NOMO-1 (cell line): ENCODE measurements at regions not wholly inside any gene's neighbourhood (a gene's known extent, or its start where the extent isn't known, plus 50 kb on each side); places are given as distances from the start of the nearest gene placed in this dataset.

Source experiments
- DNase-seq, 2 experiments: peaks; one replicate each; lab custom pipeline; 2025; ENCODE audit not compliant: unreplicated experiment in 2 of 2; lab: John Stamatoyannopoulos, UW

DNA sequence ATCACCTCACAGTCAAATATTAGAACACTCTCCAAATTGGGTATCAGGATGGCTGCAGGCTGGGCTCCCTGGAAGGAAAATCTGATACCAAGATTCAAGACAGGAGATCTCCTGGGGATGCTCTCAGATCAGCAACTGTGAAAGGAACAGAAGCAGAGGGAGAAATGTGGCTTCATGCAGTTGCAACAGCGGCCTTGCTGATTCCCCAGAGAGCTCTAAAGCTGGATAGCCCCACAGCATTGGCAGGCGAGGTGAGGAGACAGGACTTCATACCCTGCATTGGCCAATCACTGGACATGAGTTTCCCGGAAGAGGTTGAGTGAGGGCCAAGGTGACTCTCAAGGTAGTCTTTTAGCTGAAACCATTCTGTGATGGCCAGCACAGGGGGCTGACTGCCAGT lies 190.6 kb downstream of the PTPN20 start:
- DNase-seq: no peak

DNA sequence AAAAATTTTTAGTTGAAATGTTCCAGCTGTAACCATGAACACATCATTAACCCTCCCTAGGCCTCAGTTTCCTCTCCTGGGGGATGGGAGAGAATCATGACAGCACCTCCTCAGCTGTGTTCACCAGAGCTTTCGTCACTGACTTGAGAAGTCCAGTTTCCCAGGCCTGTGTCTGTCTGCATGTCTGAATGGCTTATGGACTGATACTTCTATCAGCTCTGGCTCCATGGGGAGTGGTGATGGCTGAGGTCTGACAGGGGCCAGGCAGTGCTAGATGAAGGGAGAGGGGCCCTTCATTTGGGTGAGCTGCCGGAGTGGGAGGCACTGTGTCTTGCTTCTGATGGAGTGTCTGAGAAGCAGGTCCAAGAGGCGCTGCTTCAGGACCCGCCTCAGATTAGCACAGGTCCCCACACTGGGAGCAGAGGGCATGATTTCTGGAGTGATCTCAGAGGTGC lies 192.9 kb downstream of the PTPN20 start:
- no peak for DNase-seq

DNA sequence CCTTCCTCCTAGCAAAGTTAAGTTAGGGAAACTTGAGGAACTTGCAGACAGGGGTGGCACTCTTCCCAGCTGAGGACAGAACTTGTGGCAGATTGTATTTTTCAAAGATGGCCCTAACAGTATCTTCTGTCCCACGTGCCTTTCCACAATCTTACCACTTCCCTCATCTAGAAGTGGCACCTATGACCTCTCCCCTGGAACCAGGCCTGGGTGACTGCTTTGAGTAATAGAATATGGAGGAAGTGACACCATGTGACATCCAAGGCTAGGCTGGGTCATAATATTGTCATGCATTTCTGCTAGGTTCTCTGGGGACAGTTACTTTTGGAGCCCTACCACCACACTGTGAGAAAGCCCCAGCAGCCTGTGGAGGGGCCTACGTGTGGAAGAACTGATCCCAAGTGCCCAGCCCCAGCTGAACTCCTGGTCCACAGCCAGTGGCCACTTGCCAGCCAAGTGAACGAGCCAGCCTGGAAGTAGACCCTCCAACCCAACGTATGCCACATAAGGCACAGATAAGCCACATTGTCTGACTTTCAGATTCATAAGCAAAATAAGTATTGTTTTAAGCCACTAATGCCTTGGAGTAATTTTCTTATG lies 193.7 kb downstream of the PTPN20 start:
- DNase-seq: peak; percentile 30 to 66

DNA sequence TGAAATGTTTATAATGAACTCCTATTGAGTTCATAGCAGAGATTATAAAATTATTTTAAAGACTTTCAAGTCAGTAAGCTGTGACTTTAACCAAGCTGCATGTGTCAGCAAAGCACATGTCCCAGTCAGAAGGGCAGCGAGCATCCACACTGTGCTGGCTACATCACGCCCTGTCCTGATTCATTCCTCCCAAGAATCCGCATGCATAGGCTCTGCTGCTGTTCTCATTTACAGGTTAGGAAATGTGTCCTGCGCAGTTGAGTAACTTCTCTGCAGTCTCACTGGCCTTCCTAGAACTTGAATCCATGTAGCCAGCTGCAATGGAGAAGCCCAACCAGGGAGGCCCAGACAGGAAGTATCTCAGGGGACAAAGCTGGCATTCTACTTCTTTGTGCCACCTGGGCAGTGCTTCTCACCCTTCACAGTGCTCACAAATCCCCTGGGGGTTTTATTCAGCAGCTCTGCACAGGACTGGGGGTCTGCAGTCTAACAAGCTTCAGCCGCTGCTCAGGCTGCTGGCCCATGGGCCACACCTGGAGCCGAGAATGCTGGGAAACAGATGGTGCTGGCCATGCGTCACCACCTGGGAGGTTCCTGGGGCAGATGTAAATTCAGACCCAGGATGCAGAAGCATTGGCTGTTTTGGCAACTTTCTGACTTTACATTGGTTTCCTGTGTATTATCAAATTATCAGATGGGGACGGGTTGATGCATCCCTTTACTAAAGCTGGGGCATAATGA lies 192.8 kb upstream of the GDF10 start:
- no peak for DNase-seq

DNA sequence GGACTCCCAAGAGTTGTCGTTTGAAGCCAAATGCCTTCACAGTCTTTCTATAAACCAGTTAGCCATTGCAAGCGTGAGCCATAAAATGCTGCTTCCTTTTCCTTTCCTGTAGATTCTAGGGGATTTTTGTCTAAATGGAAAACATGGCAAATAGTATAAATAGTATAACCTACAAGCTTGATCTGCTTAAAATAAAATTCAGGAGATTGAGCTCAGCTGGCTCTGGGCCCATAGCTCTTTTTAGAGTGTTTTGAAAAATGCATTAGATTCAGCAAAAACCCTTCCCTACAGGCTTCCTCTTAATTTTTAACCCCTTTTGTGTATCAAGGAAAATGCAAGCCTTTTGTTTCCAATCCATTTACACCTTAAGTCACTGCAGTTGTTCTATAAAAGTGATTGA lies 190.1 kb upstream of the GDF10 start:
- DNase-seq: no peak

DNA sequence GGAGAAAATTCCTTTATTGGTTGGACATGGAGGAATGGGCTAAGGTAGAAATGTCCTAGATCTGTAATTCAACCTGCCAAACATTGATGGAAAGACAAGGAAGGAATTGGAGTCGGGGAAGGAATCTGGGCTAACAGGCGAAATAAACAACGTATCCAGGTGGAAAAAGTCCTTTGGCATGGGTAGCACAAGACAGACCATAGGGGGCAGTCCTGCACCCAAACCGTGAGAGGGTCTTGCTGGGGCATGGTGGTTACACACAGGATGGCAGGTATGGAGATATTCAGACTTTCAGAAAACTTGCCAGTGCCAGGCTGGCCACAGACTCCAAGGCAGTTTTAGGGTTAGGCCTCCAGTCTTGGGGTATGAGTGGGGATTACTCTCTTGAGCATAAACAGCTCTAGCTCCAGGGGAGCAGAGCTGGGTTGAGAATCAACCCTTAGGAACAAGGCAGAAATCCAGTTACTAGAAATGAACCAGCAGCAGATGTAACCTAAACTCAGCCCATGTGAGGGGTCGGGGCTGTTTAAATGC lies 188.6 kb upstream of the GDF10 start:
- DNase-seq: no peak

DNA sequence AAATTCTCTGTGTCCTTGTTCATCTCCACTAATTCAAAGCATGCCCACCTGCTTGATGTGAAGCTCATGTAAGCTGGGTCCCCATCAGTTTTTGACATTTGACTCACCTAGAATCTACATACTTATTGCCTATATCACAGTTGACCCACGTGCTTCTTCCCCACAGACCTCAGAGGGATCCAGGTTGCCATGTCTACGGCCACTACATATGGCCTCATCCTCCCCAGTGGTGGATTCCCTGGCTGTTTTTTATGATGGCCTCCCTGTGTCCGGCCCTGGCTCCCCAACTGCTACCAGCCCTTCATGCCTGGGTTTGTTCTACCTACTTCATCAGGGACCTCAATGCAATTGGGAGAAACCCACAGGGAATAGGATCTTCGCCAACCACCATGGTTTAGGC lies 187.4 kb upstream of the GDF10 start:
- DNase-seq: no peak

DNA sequence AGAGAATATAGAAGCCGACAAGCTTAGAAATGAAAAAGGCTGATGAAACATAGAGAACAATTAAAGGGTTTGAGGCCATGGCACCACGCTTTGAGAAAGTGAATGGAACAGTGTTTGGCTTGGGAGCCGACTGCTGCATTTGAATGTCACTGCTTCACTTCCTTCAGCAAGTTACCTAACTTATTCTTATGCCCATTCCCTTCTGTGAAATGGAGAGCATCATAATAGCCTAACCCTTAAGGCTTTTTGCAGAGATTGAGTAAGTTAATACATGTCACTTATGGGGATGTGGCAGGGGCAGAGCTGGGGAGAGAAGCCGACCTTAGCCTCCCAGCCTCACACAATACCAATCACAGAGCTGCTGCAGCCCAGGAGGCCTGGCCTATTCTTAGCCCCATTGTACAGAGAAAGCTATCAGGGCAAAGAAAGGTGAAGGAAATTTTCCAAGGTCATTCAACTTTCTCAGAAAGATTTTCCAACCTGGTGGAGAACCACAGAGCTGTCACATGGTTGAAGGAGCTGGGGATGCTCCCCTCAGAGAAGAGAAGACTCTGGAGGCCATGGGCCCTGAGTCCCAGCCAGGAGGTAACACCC lies 186.0 kb upstream of the GDF10 start:
- DNase-seq: no peak

DNA sequence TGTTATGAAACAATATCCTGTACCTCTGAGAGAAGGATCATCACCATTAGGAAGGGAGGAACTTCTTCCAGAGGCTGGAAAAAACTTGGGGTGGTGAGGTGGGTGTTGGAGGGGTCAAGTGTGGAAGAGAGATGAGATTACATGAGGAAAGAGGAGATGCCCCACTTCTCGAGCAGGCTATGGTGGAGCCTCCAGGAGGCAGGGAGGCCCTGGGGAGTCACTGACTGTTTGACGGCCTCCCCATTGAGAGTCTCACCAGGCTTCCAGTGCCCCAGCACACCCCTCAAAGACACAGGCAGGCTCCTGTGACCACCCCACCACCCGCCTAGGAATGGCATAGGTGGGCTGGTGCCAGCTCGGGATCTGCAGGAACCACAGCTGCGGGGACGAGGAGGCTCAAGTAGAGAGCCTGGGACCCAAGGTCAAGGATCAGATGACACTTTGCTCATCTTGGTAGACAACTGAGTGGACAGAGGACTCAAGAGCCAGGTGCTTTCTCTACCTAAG lies 185.3 kb upstream of the GDF10 start:
- no peak for DNase-seq

DNA sequence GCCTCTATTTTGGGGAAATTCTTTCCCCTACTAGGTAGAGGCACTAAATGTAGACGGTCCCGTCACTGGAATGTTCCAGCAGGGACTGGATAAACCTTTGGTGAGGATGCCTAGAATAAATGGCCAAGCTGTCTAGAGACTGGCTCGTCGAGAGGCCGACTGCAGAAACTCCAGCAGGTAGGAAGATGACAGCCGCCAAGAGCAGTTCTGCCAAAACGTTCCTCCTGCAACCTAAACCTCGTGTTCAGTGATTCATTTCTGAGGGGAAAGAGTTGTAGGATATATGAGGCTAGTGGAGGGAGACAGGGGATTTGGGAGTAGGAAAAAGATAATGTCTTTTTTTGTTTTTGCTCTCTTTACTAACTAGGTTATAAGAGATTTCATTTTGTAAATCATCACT lies 184.7 kb upstream of the GDF10 start:
- DNase-seq: no peak

DNA sequence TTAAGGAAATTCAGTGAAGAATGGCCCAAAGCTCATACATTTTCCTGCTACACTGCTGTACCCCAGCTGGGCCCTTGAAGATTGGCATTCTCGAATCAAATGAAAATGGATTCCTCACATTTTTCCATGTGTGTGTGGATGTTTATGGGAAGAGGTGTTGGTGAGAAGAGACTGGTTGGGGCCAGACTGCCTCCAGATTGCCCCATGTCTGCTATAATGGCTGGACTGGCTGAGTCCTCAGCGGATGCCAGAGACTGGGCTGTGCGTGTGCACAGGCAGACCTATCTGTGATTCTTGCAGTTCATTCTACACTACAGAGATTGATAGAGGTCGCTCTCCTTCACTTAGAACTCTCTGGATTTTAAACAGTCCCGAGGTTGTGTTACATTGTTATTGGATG lies 183.6 kb upstream of the GDF10 start:
- no peak for DNase-seq

DNA sequence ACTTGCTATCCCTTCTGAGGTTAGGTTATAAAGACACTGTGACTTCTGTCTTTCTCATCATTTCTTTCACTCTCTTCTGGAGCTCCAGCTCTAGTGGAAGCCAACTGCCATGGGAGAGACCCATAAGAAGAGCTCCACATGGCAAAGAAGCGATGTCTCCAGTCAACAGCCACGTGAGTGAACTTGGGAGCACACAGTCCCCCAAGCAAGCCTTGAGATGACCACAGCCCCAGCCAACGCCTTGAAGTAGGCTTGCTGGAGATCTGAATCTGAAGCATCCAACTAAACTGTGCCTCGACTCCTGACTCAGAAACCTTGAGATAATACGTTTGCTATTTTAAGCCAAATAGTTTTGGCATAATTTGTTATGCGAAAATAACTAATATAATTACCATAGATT lies 181.7 kb upstream of the GDF10 start:
- DNase-seq: no peak

DNA sequence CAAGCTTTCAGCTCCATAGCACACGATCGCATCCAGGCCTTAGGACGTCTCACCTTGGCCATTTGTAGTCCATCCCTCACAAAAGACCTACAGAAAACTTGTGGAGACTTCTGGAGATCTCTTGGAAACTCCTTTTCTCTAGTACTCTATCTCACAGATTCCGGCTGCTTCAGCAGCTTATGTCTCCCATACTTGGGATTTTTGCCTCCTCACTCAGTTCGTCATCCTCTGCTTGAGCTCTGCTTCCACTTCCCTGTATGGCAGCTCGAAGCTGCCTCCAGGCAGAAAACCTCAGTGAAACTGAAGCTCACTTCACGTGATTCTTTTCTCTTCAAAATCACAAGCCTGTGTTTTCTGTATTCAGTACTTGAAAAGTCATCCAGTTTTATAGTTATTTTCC lies 178.7 kb upstream of the GDF10 start:
- no peak for DNase-seq

DNA sequence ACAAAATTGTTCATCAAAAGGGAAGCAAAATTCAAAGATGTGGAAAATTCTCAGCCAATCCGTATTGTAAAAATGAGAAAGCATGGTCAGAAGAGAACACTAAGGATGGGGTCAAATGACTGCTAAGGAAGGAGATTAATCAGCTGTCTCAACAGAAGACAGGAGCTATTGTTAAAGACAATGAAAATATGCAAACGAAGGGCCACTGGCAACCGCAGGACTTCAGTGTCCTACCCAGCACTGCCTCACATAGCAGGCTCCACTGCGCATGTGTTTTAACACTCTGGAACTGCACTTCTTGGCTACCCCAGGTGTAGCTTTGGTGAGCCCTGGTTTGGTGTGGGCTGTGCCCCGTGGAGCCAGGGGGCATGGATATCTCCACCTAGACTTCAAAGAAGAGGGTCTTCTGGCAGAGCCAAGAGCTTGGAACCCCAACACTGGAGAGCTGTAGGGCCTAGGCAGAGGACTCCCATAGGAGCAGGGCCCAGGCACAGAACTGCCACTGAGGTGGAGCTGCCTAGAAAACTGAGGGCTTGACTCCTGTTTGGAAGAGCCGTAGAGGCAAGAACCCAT lies 176.2 kb upstream of the GDF10 start:
- DNase-seq: no peak

DNA sequence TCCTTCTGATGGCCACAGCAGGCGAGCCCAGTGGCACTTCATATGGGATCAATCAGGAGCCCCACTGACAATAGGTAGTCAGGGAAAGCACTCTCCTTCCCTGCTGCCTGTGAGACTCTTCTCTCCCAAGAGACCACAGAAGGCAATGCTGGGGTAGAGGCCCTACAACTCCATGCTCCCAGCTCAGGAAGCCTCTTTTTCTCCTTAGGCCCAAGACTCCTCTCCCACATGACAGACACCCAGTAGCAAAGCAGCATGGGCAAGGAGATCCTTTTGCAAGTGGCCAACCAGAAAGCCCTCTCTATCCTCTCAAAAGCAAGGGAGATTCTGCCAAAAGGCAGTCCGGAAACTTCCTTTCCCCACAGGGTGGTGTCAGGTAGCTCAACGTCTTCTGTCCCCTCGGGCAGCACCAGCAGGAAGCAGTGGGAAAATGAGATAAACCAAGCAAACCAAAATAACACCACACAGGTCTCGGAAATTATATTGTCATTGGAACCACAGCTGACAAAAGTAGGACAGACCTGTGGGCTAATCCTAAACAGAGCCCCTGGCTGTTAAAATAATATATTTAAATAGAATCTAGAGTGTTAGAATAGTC lies 172.7 kb upstream of the GDF10 start:
- no peak for DNase-seq

DNA sequence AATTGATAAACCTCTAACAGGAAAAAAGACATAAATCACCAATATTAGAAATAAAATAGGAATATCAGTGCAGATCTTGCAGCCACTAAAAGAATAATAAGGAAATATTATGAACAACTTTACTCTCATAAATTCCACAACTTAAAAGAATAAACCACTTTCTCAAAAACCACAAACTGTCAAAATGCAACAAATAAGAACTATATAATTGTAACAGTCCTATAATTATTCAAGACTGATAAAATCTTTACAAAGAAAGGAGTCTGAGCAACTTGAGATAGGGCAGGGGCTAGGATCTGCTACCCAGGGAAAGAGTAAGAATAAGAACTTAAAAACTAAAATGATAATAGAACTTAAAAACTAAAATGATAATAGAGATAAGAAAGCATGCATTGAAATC lies 169.5 kb upstream of the GDF10 start:
- no peak for DNase-seq

DNA sequence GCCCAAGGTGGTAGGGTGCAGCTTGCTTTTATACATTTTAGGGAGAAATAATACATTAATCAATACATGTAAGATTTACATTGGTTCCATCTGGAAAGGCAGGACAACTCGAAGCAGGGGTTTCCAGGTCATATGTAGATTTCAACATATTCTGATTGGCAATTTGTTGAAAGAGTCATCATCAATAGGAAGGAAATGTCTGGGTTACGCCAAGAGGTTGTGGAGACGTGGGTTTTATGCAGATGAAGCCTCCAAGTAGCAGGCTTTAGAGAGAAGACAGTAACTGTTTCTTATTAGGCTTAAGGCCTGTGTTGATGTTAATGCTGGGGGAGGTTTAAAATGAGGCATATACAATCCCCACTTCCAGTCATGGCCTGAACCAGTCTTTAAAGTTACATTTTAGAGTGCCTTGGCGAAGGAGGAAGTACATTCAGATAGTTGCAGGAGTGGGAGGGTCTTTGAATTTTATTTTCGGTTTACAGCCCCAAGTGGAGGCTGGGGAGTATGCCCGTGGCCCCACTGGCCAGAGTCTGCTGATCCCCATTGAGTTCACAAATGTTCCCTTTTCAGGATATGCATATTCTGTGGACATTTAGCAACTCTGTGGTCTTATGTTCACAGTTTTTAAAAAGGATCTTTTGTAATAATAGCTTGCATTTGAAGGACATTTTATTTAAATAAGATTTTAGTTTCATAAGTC lies 166.0 kb upstream of the GDF10 start:
- DNase-seq: peak; percentile 76 to 82

DNA sequence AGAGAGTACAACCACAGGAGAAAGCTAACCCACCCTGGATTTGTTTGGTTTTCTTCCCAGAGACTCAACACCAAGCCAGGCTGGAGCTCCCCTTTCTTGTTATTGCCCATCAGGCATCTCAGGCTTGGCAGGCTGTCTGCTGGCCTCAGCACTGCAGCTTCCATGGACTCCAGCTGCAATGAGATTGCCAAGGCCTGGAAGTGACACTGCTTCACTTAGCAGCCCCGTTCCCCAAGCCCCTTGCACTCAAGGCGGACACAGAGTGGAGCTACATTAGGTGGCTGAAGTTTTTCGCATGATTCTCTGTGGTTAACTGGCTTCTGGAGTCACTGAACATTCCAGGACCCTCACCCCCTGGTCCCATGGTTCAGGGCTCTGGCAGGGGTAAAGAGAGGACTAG lies 163.1 kb upstream of the GDF10 start:
- DNase-seq: no peak

DNA sequence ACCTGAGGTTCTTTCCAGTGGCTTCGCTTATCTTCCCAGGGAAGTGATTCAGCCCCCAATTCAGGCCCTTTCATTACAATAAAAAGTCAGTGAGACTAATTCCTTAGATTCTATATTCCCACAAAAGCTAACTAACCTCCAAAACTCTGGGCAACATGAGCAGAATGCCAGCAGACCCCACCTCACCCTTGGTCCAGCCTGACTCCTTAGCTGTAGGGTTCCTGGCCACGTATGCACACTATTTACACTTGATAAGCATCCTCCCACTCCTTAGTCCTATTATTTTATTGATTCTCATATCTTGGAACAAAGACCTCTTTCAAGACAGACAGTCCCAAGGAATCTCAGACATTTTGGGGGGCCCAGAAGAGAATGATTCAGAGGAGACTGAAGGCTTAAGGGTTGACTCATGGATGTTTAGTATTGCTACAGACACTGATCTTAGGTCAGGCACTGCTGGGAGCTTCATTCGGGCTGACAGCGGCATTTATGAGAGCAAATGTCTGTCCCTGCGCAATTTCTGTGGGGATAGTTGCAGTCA lies 162.6 kb upstream of the GDF10 start:
- DNase-seq: no peak

DNA sequence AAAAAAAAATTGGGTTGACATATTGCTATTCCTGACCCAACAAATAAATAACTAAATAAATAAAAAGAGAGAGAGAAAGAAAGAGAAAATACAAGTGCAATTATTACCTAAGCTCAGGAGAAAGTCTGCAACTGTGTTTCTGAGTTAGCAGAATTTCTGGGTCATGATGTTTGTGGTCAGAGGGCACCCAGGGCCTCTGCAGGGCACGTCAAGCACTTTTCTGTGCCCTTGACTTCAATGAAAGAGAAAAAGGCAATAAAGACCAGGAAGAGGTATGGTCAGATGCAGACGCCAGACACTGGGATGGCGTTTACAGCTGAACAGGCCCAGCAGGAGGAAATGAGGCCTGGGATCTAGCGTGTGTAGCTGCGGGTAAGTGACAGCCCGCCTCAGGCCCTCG lies 160.9 kb upstream of the GDF10 start:
- no peak for DNase-seq
